HepG2 (cell line): ENCODE measurements at regions not wholly inside any gene's neighbourhood (a gene's known extent, or its start where the extent isn't known, plus 50 kb on each side); places are given as distances from the start of the nearest gene placed in this dataset.

Experiments
- ATAC-seq: fragments of 200-7000 bp; cut with Tn5 transposase; 3 replicates; pipeline ENCODE4 v1.9.1; 2020; ENCODE audit warnings: mild to moderate bottlenecking, moderate library complexity
- BruUV-seq: library from RNA; stranded (reverse); fragments of 400-500 nt; replicated peaks from 2 replicates; lab custom pipeline; 2021; lab: Mats Ljungman, UMichigan
- CTCF ChIA-PET: fragments of 300-600 bp; formaldehyde crosslinking; extraction: SDS; loops from one replicate; lab custom pipeline; 2021; ENCODE audit warnings: low total read pairs, inconsistent platforms, low intra/inter-chr PET ratio; lab: Yijun Ruan, JAX
- POLR2A ChIA-PET: fragments of 350-600 bp; sonication (Branson Sonifier 250); formaldehyde crosslinking; loops from one replicate; lab custom pipeline; 2020; ENCODE audit warnings: antibody characterized with exemption, inconsistent platforms; lab: Yijun Ruan, JAX
- DNase-seq: peaks from one replicate; pipeline ENCODE4 v3.0.0-alpha.2; 2015; ENCODE audit warnings: low spot score
- FAIRE-seq: peaks from 3 replicates; lab custom pipeline; 2011; peaks lifted over from hg19 to GRCh38; lab: Jason Lieb, UNC
- H2AFZ ChIP-seq: one replicate; pipeline ENCODE4 v1.6.1; 2011; ENCODE audit warnings: low read length, inconsistent platforms
- H3K27ac ChIP-seq: fragments of 300-600 bp; 3 replicates; pipeline ENCODE4 v1.8.0; 2011; ENCODE audit warnings: mixed run types, mild to moderate bottlenecking, mixed read lengths, low read length, inconsistent platforms; ENCODE audit not compliant: insufficient read depth; ENCODE audit errors: extremely low read length
- H3K27me3 ChIP-seq, 2 experiments: fragments of 200-600 bp in 1 of 2; 2 replicates in 1 of 2; 3 replicates in 1 of 2; pipeline versions ENCODE4 v1.6.0 to v1.8.0; 2011; ENCODE audit warnings: low read length in 2 of 2, mild to moderate bottlenecking in 2 of 2, moderate library complexity in 2 of 2, inconsistent platforms in 1 of 2; ENCODE audit not compliant: insufficient read depth in 2 of 2, control insufficient read depth in 1 of 2
- H3K36me3 ChIP-seq, 2 experiments: fragments of 200-600 bp in 1 of 2; replicated peaks in 1 of 2; 2 replicates in 1 of 2; 3 replicates in 1 of 2; pipeline versions ENCODE4 v1.5.1 to v1.8.0; 2011; ENCODE audit warnings: low read length in 2 of 2, inconsistent platforms in 1 of 2; ENCODE audit not compliant: insufficient read depth in 2 of 2, control insufficient read depth in 1 of 2
- H3K4me1 ChIP-seq: 2 replicates; pipeline ENCODE4 v1.5.1; 2012; ENCODE audit warnings: low read length, inconsistent platforms; ENCODE audit not compliant: insufficient read depth
- H3K4me2 ChIP-seq: 2 replicates; pipeline ENCODE4 v1.6.0; 2011; ENCODE audit warnings: low read depth, low read length, inconsistent platforms
- H3K4me3 ChIP-seq, 3 experiments: fragments of 200-600 bp in 1 of 3; sonication (generic), shearing (Covaris generic) in 1 of 3; replicated peaks in 1 of 3; 2 replicates each; pipeline ENCODE4 v1.5.1; 2011 to 2016; ENCODE audit warnings: low read length in 3 of 3, inconsistent platforms in 2 of 3, low read depth in 2 of 3, mild to moderate bottlenecking in 2 of 3, control low read depth in 1 of 3, mixed read lengths in 1 of 3; ENCODE audit not compliant: insufficient read depth in 1 of 3
- H3K79me2 ChIP-seq: one replicate; pipeline ENCODE4 v1.6.1; 2011; ENCODE audit warnings: low read length, inconsistent platforms; ENCODE audit not compliant: insufficient read depth
- H3K9ac ChIP-seq: 2 replicates; pipeline ENCODE4 v1.6.0; 2011; ENCODE audit warnings: mild to moderate bottlenecking, low read depth, low read length, inconsistent platforms; ENCODE audit not compliant: insufficient read depth
- H3K9me3 ChIP-seq: 2 replicates; pipeline ENCODE4 v1.5.1; 2012; ENCODE audit warnings: mild to moderate bottlenecking, low read length
- H4K20me1 ChIP-seq: 2 replicates; pipeline ENCODE4 v1.6.0; 2011; ENCODE audit warnings: inconsistent platforms, mild to moderate bottlenecking, low read length, moderate library complexity; ENCODE audit not compliant: insufficient read depth
- BHLHE40 ChIP-seq: IDR thresholded peaks from 2 replicates; pipeline ENCODE4 v1.6.1; 2011; ENCODE audit warnings: low read length, improper control_type of control experiment
- DR1 ChIP-seq: sonication (generic); formaldehyde crosslinking; IDR thresholded peaks from 2 replicates; pipeline ENCODE4 v1.8.0; 2021; ENCODE audit warnings: mild to moderate bottlenecking, missing genetic modification reagents, inconsistent platforms
- HHEX ChIP-seq: IDR thresholded peaks from 2 replicates; pipeline ENCODE4 v1.6.1; 2016; ENCODE audit warnings: control low read depth
- KLF9 ChIP-seq: IDR thresholded peaks from 2 replicates; pipeline ENCODE4 v1.6.1; 2016; ENCODE audit warnings: low read depth
- MED8 ChIP-seq: sonication (generic); formaldehyde crosslinking; IDR thresholded peaks from 2 replicates; pipeline ENCODE4 v1.8.1; 2023; ENCODE audit warnings: mild to moderate bottlenecking, missing genetic modification reagents; ENCODE audit not compliant: insufficient replicate concordance
- MEIS1 ChIP-seq: sonication (generic); formaldehyde crosslinking; IDR thresholded peaks from 2 replicates; pipeline ENCODE4 v1.9.0; 2021; ENCODE audit warnings: mild to moderate bottlenecking, missing genetic modification reagents, moderate library complexity, borderline replicate concordance
- MXD3 ChIP-seq: IDR thresholded peaks from 2 replicates; pipeline ENCODE4 v1.6.1; 2016; ENCODE audit warnings: mild to moderate bottlenecking, missing biosample characterization, missing genetic modification reagents
- PRDM10 ChIP-seq: sonication (generic); formaldehyde crosslinking; IDR thresholded peaks from 2 replicates; pipeline ENCODE4 v1.4.0; 2020; ENCODE audit warnings: low read depth, missing genetic modification reagents
- XRCC5 ChIP-seq: fragments of 200-400 bp; formaldehyde crosslinking; optimal IDR thresholded peaks from 2 replicates; pipeline ENCODE3; 2017; ENCODE audit warnings: mild to moderate bottlenecking, low read length
- ZBTB8A ChIP-seq: sonication (generic); formaldehyde crosslinking; IDR thresholded peaks from 2 replicates; pipeline ENCODE4 v1.4.0; 2020; ENCODE audit warnings: mild to moderate bottlenecking, low read depth, missing genetic modification reagents, borderline replicate concordance
- ZFP36L2 ChIP-seq: sonication (generic); formaldehyde crosslinking; IDR thresholded peaks from 2 replicates; pipeline ENCODE4 v1.4.0; 2020; ENCODE audit warnings: missing genetic modification reagents
- ZNF235 ChIP-seq: sonication (generic); formaldehyde crosslinking; IDR thresholded peaks from 2 replicates; pipeline ENCODE4 v1.8.1; 2023; ENCODE audit warnings: mild to moderate bottlenecking, missing genetic modification reagents, borderline replicate concordance
- ZNF30 ChIP-seq: sonication (generic); formaldehyde crosslinking; IDR thresholded peaks from 2 replicates; pipeline ENCODE4 v1.5.0; 2020; ENCODE audit warnings: mild to moderate bottlenecking, missing genetic modification reagents
- ZNF34 ChIP-seq: sonication (generic); formaldehyde crosslinking; IDR thresholded peaks from 2 replicates; pipeline ENCODE4 v1.4.0; 2020; ENCODE audit warnings: mild to moderate bottlenecking, missing genetic modification reagents, borderline replicate concordance
- ZNF558 ChIP-seq: sonication (generic); formaldehyde crosslinking; IDR thresholded peaks from 2 replicates; pipeline ENCODE4 v1.9.0; 2022; ENCODE audit warnings: mild to moderate bottlenecking, missing genetic modification reagents, borderline replicate concordance
- ZNF75D ChIP-seq: sonication (generic); formaldehyde crosslinking; IDR thresholded peaks from 2 replicates; pipeline ENCODE4 v1.8.1; 2023; ENCODE audit warnings: missing genetic modification reagents, mild to moderate bottlenecking, borderline replicate concordance
- ZSCAN22 ChIP-seq: sonication (generic); formaldehyde crosslinking; IDR thresholded peaks from 2 replicates; pipeline ENCODE4 v1.4.0; 2020; ENCODE audit warnings: mild to moderate bottlenecking, missing genetic modification reagents
- WGBS: methylation state at CpG from one replicate; pipeline ENCODE4 v1.1.6; 2017; ENCODE audit warnings: low lambda C conversion rate; 5-methylcytosine and 5-hydroxymethylcytosine counted together
- in situ Hi-C: cut with HindIII; loops from 2 replicates; pipeline ENCODE4 v1.10.0; 2017; ENCODE audit warnings: low pct_unique_long_range_greater_than_20kb; ENCODE audit not compliant: extremely low pct_ligation_motif_present
- intact Hi-C: fragments of 100-400 bp; cut with micrococcal nuclease; formaldehyde crosslinking; loops from one replicate; pipeline ENCODE4 v1.10.0; 2022; ENCODE audit not compliant: unreplicated experiment
- TF ChIP-seq, protein P1 (sequence below): sonication (generic); formaldehyde crosslinking; IDR thresholded peaks from 2 replicates; pipeline ENCODE4 v1.4.0; 2020; ENCODE audit warnings: mild to moderate bottlenecking, missing genetic modification reagents

DNA sequence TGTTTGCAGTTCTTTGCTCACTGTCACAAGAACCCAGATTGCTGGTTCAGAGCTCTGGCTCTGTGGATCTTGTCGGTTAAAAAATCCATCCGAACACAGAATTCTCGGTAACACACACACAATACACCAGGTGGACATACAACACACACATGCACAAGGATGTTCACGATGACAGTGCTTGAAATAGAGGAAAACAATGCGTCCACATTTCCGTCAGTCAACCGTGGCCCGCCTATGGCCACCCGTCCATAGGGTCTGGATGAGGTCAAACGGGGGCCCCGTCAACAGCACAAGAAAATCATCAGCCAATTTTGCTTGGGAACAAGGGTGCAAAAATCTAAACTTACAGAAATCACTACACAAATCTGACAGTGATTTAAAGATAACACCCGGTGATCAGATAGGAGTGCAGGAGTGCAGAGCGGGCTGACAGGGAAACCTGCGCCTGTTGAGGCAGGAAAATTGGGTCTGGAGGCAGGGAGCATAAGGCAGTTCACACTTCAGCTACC, 50.4 kb upstream of the SLC19A1 start:
- H3K36me3 ChIP-seq = no peaks in the 10 kb centered on the region
- no peak for DNase-seq
- in situ Hi-C loops = no loop called here
- intact Hi-C loops = no loop called here
- no peaks in the 10 kb centered on the region for H3K79me2 ChIP-seq
- no peak overlapping the region for H3K27ac ChIP-seq
- BruUV-seq = no TSS peak
- TF ChIP-seq ZNF30 (CRISPR knock-in tag) = no peak
- no peak for TF ChIP-seq MXD3 (CRISPR knock-in tag)
- TF ChIP-seq ZNF235 (CRISPR knock-in tag) = no peak
- no peak for TF ChIP-seq BHLHE40
- TF ChIP-seq ZNF75D = no peak
- TF ChIP-seq KLF9 = no peak
- TF ChIP-seq ZBTB8A (CRISPR knock-in tag) = no peak
- no peak for TF ChIP-seq ZFP36L2 (CRISPR knock-in tag)
- TF ChIP-seq, protein P1, sequence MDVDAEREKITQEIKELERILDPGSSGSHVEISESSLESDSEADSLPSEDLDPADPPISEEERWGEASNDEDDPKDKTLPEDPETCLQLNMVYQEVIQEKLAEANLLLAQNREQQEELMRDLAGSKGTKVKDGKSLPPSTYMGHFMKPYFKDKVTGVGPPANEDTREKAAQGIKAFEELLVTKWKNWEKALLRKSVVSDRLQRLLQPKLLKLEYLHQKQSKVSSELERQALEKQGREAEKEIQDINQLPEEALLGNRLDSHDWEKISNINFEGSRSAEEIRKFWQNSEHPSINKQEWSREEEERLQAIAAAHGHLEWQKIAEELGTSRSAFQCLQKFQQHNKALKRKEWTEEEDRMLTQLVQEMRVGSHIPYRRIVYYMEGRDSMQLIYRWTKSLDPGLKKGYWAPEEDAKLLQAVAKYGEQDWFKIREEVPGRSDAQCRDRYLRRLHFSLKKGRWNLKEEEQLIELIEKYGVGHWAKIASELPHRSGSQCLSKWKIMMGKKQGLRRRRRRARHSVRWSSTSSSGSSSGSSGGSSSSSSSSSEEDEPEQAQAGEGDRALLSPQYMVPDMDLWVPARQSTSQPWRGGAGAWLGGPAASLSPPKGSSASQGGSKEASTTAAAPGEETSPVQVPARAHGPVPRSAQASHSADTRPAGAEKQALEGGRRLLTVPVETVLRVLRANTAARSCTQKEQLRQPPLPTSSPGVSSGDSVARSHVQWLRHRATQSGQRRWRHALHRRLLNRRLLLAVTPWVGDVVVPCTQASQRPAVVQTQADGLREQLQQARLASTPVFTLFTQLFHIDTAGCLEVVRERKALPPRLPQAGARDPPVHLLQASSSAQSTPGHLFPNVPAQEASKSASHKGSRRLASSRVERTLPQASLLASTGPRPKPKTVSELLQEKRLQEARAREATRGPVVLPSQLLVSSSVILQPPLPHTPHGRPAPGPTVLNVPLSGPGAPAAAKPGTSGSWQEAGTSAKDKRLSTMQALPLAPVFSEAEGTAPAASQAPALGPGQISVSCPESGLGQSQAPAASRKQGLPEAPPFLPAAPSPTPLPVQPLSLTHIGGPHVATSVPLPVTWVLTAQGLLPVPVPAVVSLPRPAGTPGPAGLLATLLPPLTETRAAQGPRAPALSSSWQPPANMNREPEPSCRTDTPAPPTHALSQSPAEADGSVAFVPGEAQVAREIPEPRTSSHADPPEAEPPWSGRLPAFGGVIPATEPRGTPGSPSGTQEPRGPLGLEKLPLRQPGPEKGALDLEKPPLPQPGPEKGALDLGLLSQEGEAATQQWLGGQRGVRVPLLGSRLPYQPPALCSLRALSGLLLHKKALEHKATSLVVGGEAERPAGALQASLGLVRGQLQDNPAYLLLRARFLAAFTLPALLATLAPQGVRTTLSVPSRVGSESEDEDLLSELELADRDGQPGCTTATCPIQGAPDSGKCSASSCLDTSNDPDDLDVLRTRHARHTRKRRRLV (CRISPR knock-in tag) = no peak
- no peak for TF ChIP-seq DR1
- TF ChIP-seq HHEX (CRISPR knock-in tag) = no peak
- no peak for TF ChIP-seq XRCC5
- TF ChIP-seq PRDM10 = no peak
- no peak for TF ChIP-seq ZNF558 (CRISPR knock-in tag)
- no peak for TF ChIP-seq MED8 (CRISPR knock-in tag)
- no peak for TF ChIP-seq ZSCAN22 (CRISPR knock-in tag)
- TF ChIP-seq ZNF34 = no peak
- TF ChIP-seq MEIS1 (CRISPR knock-in tag) = no peak
- no peak overlapping the region for H3K9ac ChIP-seq
- WGBS = 68% methylated on average over 14 of the region's 14 CpGs
- CTCF ChIA-PET = no interaction called here
- H2AFZ ChIP-seq = no peak overlapping the region
- POLR2A ChIA-PET = no interaction called here
- H4K20me1 ChIP-seq = no peaks in the 10 kb centered on the region
- FAIRE-seq = no peak
- no peak overlapping the region for H3K4me3 ChIP-seq
- no peak overlapping the region for H3K4me2 ChIP-seq
- no peaks in the 10 kb centered on the region for H3K4me1 ChIP-seq
- H3K9me3 ChIP-seq = no peaks in the 10 kb centered on the region
- peaks cover 0 to 2% of the 10 kb centered on the region in 2 experiments; a peak in 1 of 5 replicates for H3K27me3 ChIP-seq
- ATAC-seq = no peak
